Heart right ventricle (tissue), 16 donors: ENCODE measurements at regions not wholly inside any gene's neighbourhood (a gene's known extent, or its start where the extent isn't known, plus 50 kb on each side); places are given as distances from the start of the nearest gene placed in this dataset.
"Not testable (repeated sequence)": the region's sequence is repeated elsewhere in the genome, so short reads cannot be mapped to it uniquely, and the experiment has no call there.

ENCODE experiments used
- ATAC-seq, 8 donors: fragments of 200-7000 bp; cut with Tn5 transposase; one replicate each; pipeline ENCODE4 v1.9.1; 2020; ENCODE audit warnings: mild to moderate bottlenecking in 8 of 8, moderate library complexity in 8 of 8, moderate number of reproducible peaks in 1 of 8
- DNase-seq, 2 donors: peaks; one replicate each; pipeline ENCODE4 v3.0.0-alpha.2; 2020
- H3K27ac ChIP-seq, 10 donors: fragments of 200-600 bp; sonication (generic) in 2 of 10; one replicate each; pipeline versions ENCODE4 v1.5.0 to v1.8.0; 2020 to 2022; ENCODE audit warnings: mild to moderate bottlenecking in 3 of 10
- H3K27me3 ChIP-seq, 7 donors: fragments of 200-600 bp; one replicate each; pipeline ENCODE4 v1.8.0; 2021 to 2022; ENCODE audit warnings: mild to moderate bottlenecking in 2 of 7
- H3K36me3 ChIP-seq, 9 donors: fragments of 200-600 bp; sonication (generic) in 1 of 9; one replicate each; pipeline versions ENCODE4 v1.5.0 to v1.8.0; 2020 to 2022; ENCODE audit warnings: mild to moderate bottlenecking in 2 of 9
- H3K4me1 ChIP-seq, 9 donors: fragments of 200-600 bp; sonication (generic) in 1 of 9; one replicate each; pipeline versions ENCODE4 v1.5.0 to v1.8.0; 2020 to 2022; ENCODE audit warnings: mild to moderate bottlenecking in 4 of 9
- H3K4me3 ChIP-seq, 10 donors: fragments of 200-600 bp; sonication (generic) in 2 of 10; one replicate each; pipeline versions ENCODE4 v1.5.0 to v1.8.0; 2020 to 2022; ENCODE audit warnings: mild to moderate bottlenecking in 7 of 10, moderate library complexity in 2 of 10
- H3K9me3 ChIP-seq, 11 donors: fragments of 200-600 bp in 10 of 11; sonication (generic) in 2 of 11; one replicate each; pipeline versions ENCODE4 v1.5.0 to v1.8.0; 2013 to 2022; ENCODE audit warnings: mild to moderate bottlenecking in 2 of 11, control low read depth in 1 of 11, moderate library complexity in 1 of 11
- CTCF ChIP-seq, 9 donors: fragments of 200-600 bp; sonication (generic) in 2 of 9; IDR thresholded peaks; one replicate each; pipeline versions ENCODE4 v1.5.0 to v1.8.0; 2021 to 2022; ENCODE audit warnings: antibody characterized with exemption in 9 of 9, mild to moderate bottlenecking in 5 of 9, moderate library complexity in 1 of 9
- WGBS, 2 donors: extraction: QIAGEN DNeasy Blood & Tissue Kit; methylation state at CpG; one replicate each; pipeline ENCODE4 v1.1.7; 2013; ENCODE audit warnings: inconsistent platforms in 1 of 2; 5-methylcytosine and 5-hydroxymethylcytosine counted together
- intact Hi-C, 10 donors: fragments of 100-400 bp; cut with DNase I; formaldehyde crosslinking; loops; one replicate each; pipeline versions ENCODE4 v1.11.1 to v1.14.2; 2022
- donor health status: Arrhythmogenic right ventricular cardiomyopathy.
- donor health status: ischemic (EF 13 %, LVEDD 7.1; RV severe dilation, severe dysfunction).
- donor health status: healthy with polysubstance abuse.
- donor health status: DM: no; HTN: yes; CAD: no.
- donor health status: DM: no; HTN: no; CAD: no.
- donor health status: ischemic (EF 25% LVEDD 6.9; RV normal size, moderate dysfunction).
- donor health status: ischemic (EF 25% LVEDD 5.7; RV mildly dilated, moderate dysfunction).
- donor health status: healthy.
- donor health status: DM: yes; HTN: yes; CAD: no.
- donor health status: Ischemic cardiomyopathy.
- donor health status: ischemic (EF 35%, LVEDD 5.7; RV mildly dilated, moderate dysfunction).
- donor health status: nonischemic (EF 11% LVEDD 7.7; RV severe dilation, severe dysfunction).
- donor health status: DM: yes; HTN: yes; CAD: no.
- donor health status: PGD.
- donor health status: ischemic (EF 29% LVEDD 5.4; RV normal size, mild dysfunction).
- donor health status: nonischemic (EF 23%, LVEDD 6.1; RV moderate dilation, normal function).

GRCh38 chr5:136560126-136560525 is 194.8 kb upstream of the TRPC7 start:
- 68 to 92% methylated on average over 1 of the region's 1 CpG for WGBS, 2 donors
- intact Hi-C loops: no loop called here
- Histone ChIP-seq H3K27me3 (peaks cover 0 to 11% (median 4%) of the 10 kb centered on the region in 7 donors), H3K36me3 (no peaks in the 10 kb centered on the region), H3K4me3 (no peak overlapping the region), H3K9me3 (peaks cover 0 to 18% (median 0%) of the 10 kb centered on the region in 11 donors), H3K27ac (no peak overlapping the region), H3K4me1 (no peaks in the 10 kb centered on the region)
- DNase-seq (no peak), ATAC-seq (no peak)
- no peak for TF ChIP-seq CTCF (IDR thresholded peaks at IDR 0.05)

GRCh38 chr5:136559651-136560050 is 194.3 kb upstream of the TRPC7 start:
- ATAC-seq (no peak), DNase-seq (no peak)
- Histone ChIP-seq H3K36me3 (no peaks in the 10 kb centered on the region), H3K4me1 (no peaks in the 10 kb centered on the region), H3K27ac (no peak overlapping the region), H3K4me3 (no peak overlapping the region), H3K9me3 (peaks cover 0 to 23% (median under 1%) of the 10 kb centered on the region in 11 donors), H3K27me3 (peaks cover 0 to 11% (median 4%) of the 10 kb centered on the region in 7 donors)
- WGBS, 2 donors: 58 to 71% methylated on average over 2 of the region's 2 CpGs
- intact Hi-C loops: no loop called here
- TF ChIP-seq CTCF (IDR thresholded peaks at IDR 0.05): no peak

GRCh38 chr5:136547096-136547495 is 181.8 kb upstream of the TRPC7 start:
- H3K27me3 ChIP-seq, H3K4me1 ChIP-seq, H3K4me3 ChIP-seq, H3K9me3 ChIP-seq, H3K27ac ChIP-seq, DNase-seq, H3K36me3 ChIP-seq, intact Hi-C loops, ATAC-seq: not testable (repeated sequence)
- 61 to 62% methylated on average over 2 of the region's 2 CpGs for whole genome bisulfite sequencing, 2 donors

- H3K36me3 ChIP-seq, H3K4me3 ChIP-seq, H3K27ac ChIP-seq, H3K9me3 ChIP-seq, ATAC-seq, H3K4me1 ChIP-seq, H3K27me3 ChIP-seq, DNase-seq, intact Hi-C loops: not testable (repeated sequence)
- WGBS, 2 donors: 77 to 85% methylated on average over 3 of the region's 3 CpGs
Observed at GRCh38 chr5:136546441-136546840, 181.1 kb upstream of the TRPC7 start.

- 91% methylated on average over 5 of the region's 5 CpGs for WGBS, 2 donors
- intact Hi-C loops, H3K27ac ChIP-seq, H3K4me1 ChIP-seq, DNase-seq, ATAC-seq, H3K36me3 ChIP-seq, H3K27me3 ChIP-seq, H3K9me3 ChIP-seq, H3K4me3 ChIP-seq: not testable (repeated sequence)
Observed at GRCh38 chr5:136545031-136545430, 179.7 kb upstream of the TRPC7 start.

- Histone ChIP-seq H3K27me3 (no peaks in the 10 kb centered on the region), H3K36me3 (no peaks in the 10 kb centered on the region), H3K4me1 (no peaks in the 10 kb centered on the region), H3K9me3 (peaks cover 0 to 9% (median 0%) of the 10 kb centered on the region in 11 donors), H3K27ac (no peak overlapping the region), H3K4me3 (no peak overlapping the region)
- 78 to 82% methylated on average over 2 of the region's 2 CpGs for WGBS, 2 donors
- intact Hi-C loops: no loop called here
- ATAC-seq: no peak
- TF ChIP-seq CTCF (IDR thresholded peaks at IDR 0.05): no peak
- DNase-seq: no peak
Observed at GRCh38 chr5:136538534-136538933, 173.2 kb upstream of the TRPC7 start.
